Gastroesophageal sphincter (tissue), 4 donors: ENCODE measurements at regions not wholly inside any gene's neighbourhood (a gene's known extent, or its start where the extent isn't known, plus 50 kb on each side); places are given as distances from the start of the nearest gene placed in this dataset.

Experiments used
- ATAC-seq: fragments of 150-250 bp; one replicate; pipeline ENCODE4 v1.9.1; 2016; ENCODE audit warnings: mild to moderate bottlenecking, moderate library complexity
- H3K27ac ChIP-seq, 4 donors: fragments of 200-600 bp; sonication (generic) in 3 of 4; 1 replicate in 3 of 4; 2 replicates in 1 of 4; pipeline ENCODE4 v1.5.1; 2016 to 2019
- H3K27me3 ChIP-seq: fragments of 200-600 bp; sonication (generic); one replicate; pipeline ENCODE4 v1.5.1; 2019
- H3K36me3 ChIP-seq, 2 donors: fragments of 200-600 bp; sonication (generic); one replicate each; pipeline ENCODE4 v1.5.1; 2019; ENCODE audit warnings: control low read depth in 1 of 2
- H3K4me1 ChIP-seq, 3 donors: fragments of 200-600 bp; sonication (generic); 1 replicate in 2 of 3; 2 replicates in 1 of 3; pipeline ENCODE4 v1.5.1; 2016 to 2019; ENCODE audit warnings: control low read depth in 2 of 3
- H3K4me3 ChIP-seq, 2 donors: fragments of 200-600 bp; sonication (generic); one replicate each; pipeline ENCODE4 v1.5.1; 2019; ENCODE audit warnings: mild to moderate bottlenecking in 1 of 2, moderate library complexity in 1 of 2
- H3K9me3 ChIP-seq, 3 donors: fragments of 200-600 bp; sonication (generic); one replicate each; pipeline ENCODE4 v1.5.1; 2017 to 2019; ENCODE audit warnings: control low read depth in 2 of 3
- CTCF ChIP-seq, 4 experiments: fragments of 200-600 bp in 2 of 4; fragments of 450-650 bp in 2 of 4; sonication (generic) in 1 of 4; IDR thresholded peaks; one replicate each; pipeline ENCODE4 v1.5.1; 2017 to 2019; ENCODE audit warnings: antibody characterized with exemption in 4 of 4, mild to moderate bottlenecking in 2 of 4, moderate library complexity in 2 of 4
- EP300 ChIP-seq: sonication (generic); formaldehyde crosslinking; IDR thresholded peaks from one replicate; pipeline ENCODE4 v1.6.1; 2017; ENCODE audit warnings: antibody characterized with exemption, mild to moderate bottlenecking
- POLR2A ChIP-seq, 2 donors: fragments of 450-650 bp; IDR thresholded peaks; one replicate each; pipeline ENCODE4 v1.6.1; 2017; ENCODE audit warnings: antibody characterized with exemption in 2 of 2, mild to moderate bottlenecking in 2 of 2, moderate library complexity in 1 of 2
- POLR2AphosphoS5 ChIP-seq: sonication (generic); formaldehyde crosslinking; IDR thresholded peaks from one replicate; pipeline ENCODE4 v1.6.1; 2017; ENCODE audit warnings: antibody characterized with exemption
- WGBS, 2 donors: methylation state at CpG; one replicate each; pipeline ENCODE4 v1.1.5; 2018; ENCODE audit warnings: low coverage in 1 of 2; 5-methylcytosine and 5-hydroxymethylcytosine counted together

GRCh38 chr2:196444442-196444841 lies 195.1 kb upstream of the CCDC150 start:
- no peak overlapping the region for H3K27ac ChIP-seq
- H3K4me1 ChIP-seq, result no peaks in the 10 kb centered on the region
- H3K27me3 ChIP-seq, result no peaks in the 10 kb centered on the region
- TF ChIP-seq EP300 (no peak), POLR2AphosphoS5 (no peak), POLR2A (IDR thresholded peaks at IDR 0.05) (no peak), CTCF (IDR thresholded peaks at IDR 0.05) (no peak)
- no CpG with 5 or more reads among the region's 1 CpG for WGBS, 2 donors
- H3K4me3 ChIP-seq, result no peak overlapping the region
- no peaks in the 10 kb centered on the region for H3K9me3 ChIP-seq
- H3K36me3 ChIP-seq, result no peaks in the 10 kb centered on the region
- no peak for ATAC-seq

- TF ChIP-seq POLR2A (IDR thresholded peaks at IDR 0.05) (no peak), POLR2AphosphoS5 (no peak), EP300 (no peak), CTCF (IDR thresholded peaks at IDR 0.05) (no peak)
- Histone ChIP-seq H3K4me3 (no peak overlapping the region), H3K27me3 (no peaks in the 10 kb centered on the region), H3K36me3 (no peaks in the 10 kb centered on the region), H3K4me1 (no peaks in the 10 kb centered on the region), H3K27ac (no peak overlapping the region), H3K9me3 (no peaks in the 10 kb centered on the region)
- ATAC-seq, result no peak
- 100% methylated on average over 1 of the region's 1 CpG; no CpG with 5 or more reads in 1 of the 2 donors for WGBS, 2 donors
Measured at GRCh38 chr2:196445991-196446390, 193.5 kb upstream of the CCDC150 start.

GRCh38 chr2:196448407-196449079 lies 191.0 kb upstream of the CCDC150 start:
- H3K9me3 ChIP-seq, result no peaks in the 10 kb centered on the region
- 82 to 86% methylated on average over 4 to 5 of the region's 5 CpGs for WGBS, 2 donors
- no peak for ATAC-seq

GRCh38 chr2:196449083-196449482 lies 190.4 kb upstream of the CCDC150 start:
- Histone ChIP-seq H3K27me3 (no peaks in the 10 kb centered on the region), H3K36me3 (no peaks in the 10 kb centered on the region), H3K4me3 (no peak overlapping the region), H3K27ac (no peak overlapping the region), H3K4me1 (peaks cover 0 to 7% (median 0%) of the 10 kb centered on the region in 3 donors), H3K9me3 (no peaks in the 10 kb centered on the region)
- TF ChIP-seq EP300, result no peak
- TF ChIP-seq POLR2A (IDR thresholded peaks at IDR 0.05), result no peak
- no peak for TF ChIP-seq CTCF (IDR thresholded peaks at IDR 0.05)
- no peak for TF ChIP-seq POLR2AphosphoS5
- no peak for ATAC-seq
- WGBS, 2 donors, result 88% methylated on average over 1 of the region's 1 CpG

More at GRCh38 chr2:196448407-196449079, 191.0 kb upstream of the CCDC150 start:
- Histone ChIP-seq H3K4me3 (no peak overlapping the region), H3K36me3 (no peaks in the 10 kb centered on the region), H3K27ac (no peak overlapping the region), H3K4me1 (peaks cover 0 to 4% (median 0%) of the 10 kb centered on the region in 3 donors), H3K27me3 (no peaks in the 10 kb centered on the region)
- no peak for TF ChIP-seq EP300
- TF ChIP-seq CTCF (IDR thresholded peaks at IDR 0.05), result no peak
- TF ChIP-seq POLR2A (IDR thresholded peaks at IDR 0.05), result no peak
- TF ChIP-seq POLR2AphosphoS5, result no peak

- Histone ChIP-seq H3K36me3 (no peaks in the 10 kb centered on the region), H3K9me3 (peaks cover 0 to 3% (median 0%) of the 10 kb centered on the region in 3 donors), H3K4me1 (peaks cover 0 to 7% (median 0%) of the 10 kb centered on the region in 3 donors), H3K27ac (no peak overlapping the region), H3K4me3 (no peak overlapping the region), H3K27me3 (no peaks in the 10 kb centered on the region)
- TF ChIP-seq POLR2AphosphoS5, result no peak
- TF ChIP-seq POLR2A (IDR thresholded peaks at IDR 0.05), result no peak
- no peak for TF ChIP-seq EP300
- no peak for TF ChIP-seq CTCF (IDR thresholded peaks at IDR 0.05)
- ATAC-seq, result no peak
Measured at GRCh38 chr2:196452758-196453157, 186.8 kb upstream of the CCDC150 start.
